CD14-positive monocyte (primary cell): ENCODE measurements at regions not wholly inside any gene's neighbourhood (a gene's known extent, or its start where the extent isn't known, plus 50 kb on each side); places are given as distances from the start of the nearest gene placed in this dataset.

Experiments
- DNase-seq, 3 donors: peaks; one replicate each; pipeline ENCODE4 v3.0.0-alpha.2; 2011 to 2022
- H2AFZ ChIP-seq: 2 replicates; pipeline ENCODE4 v1.6.0; 2012; ENCODE audit warnings: mild to moderate bottlenecking, low read depth, low read length, inconsistent platforms; ENCODE audit not compliant: insufficient read depth, poor library complexity, severe bottlenecking
- H3K27ac ChIP-seq, 2 donors: 1 replicate in 1 of 2; 2 replicates in 1 of 2; pipeline ENCODE4 v1.5.1; 2012 to 2013; ENCODE audit warnings: low read length in 2 of 2, control low read depth in 1 of 2, inconsistent platforms in 1 of 2, low read depth in 1 of 2, mild to moderate bottlenecking in 1 of 2
- H3K27me3 ChIP-seq, 2 donors: one replicate each; pipeline versions ENCODE4 v1.6.0 to v1.6.1; 2011 to 2013; ENCODE audit warnings: low read length in 2 of 2; ENCODE audit not compliant: control insufficient read depth in 2 of 2, insufficient read depth in 2 of 2
- H3K36me3 ChIP-seq, 2 donors: replicated peaks in 1 of 2; 1 replicate in 1 of 2; 2 replicates in 1 of 2; pipeline versions ENCODE4 v1.5.1 to v1.6.1; 2012 to 2013; ENCODE audit warnings: low read length in 2 of 2, control low read depth in 1 of 2, inconsistent platforms in 1 of 2, mild to moderate bottlenecking in 1 of 2; ENCODE audit not compliant: insufficient read depth in 2 of 2, control insufficient read depth in 1 of 2
- H3K4me1 ChIP-seq, 2 donors: 1 replicate in 1 of 2; 2 replicates in 1 of 2; pipeline versions ENCODE4 v1.5.1 to v1.6.1; 2012 to 2013; ENCODE audit warnings: low read length in 2 of 2, control low read depth in 1 of 2, inconsistent platforms in 1 of 2, mild to moderate bottlenecking in 1 of 2, moderate library complexity in 1 of 2; ENCODE audit not compliant: insufficient read depth in 2 of 2, control insufficient read depth in 1 of 2
- H3K4me2 ChIP-seq: replicated peaks from 2 replicates; pipeline ENCODE3; 2012; ENCODE audit warnings: low read length, moderate library complexity, mild to moderate bottlenecking; ENCODE audit not compliant: poor library complexity, severe bottlenecking; ENCODE audit errors: extremely low read depth
- H3K4me3 ChIP-seq, 3 experiments: fragments of 200-600 bp in 1 of 3; sonication (generic) in 1 of 3; replicated peaks in 1 of 3; 1 replicate in 2 of 3; 2 replicates in 1 of 3; pipeline ENCODE4 v1.5.1; 2011 to 2013; ENCODE audit warnings: low read length in 3 of 3, mild to moderate bottlenecking in 3 of 3, control low read depth in 2 of 3, low read depth in 2 of 3, inconsistent platforms in 1 of 3, moderate library complexity in 1 of 3
- H3K79me2 ChIP-seq: 2 replicates; pipeline ENCODE4 v1.6.0; 2012; ENCODE audit warnings: mild to moderate bottlenecking, control low read depth, inconsistent platforms, low read length, moderate library complexity; ENCODE audit not compliant: insufficient read depth
- H3K9ac ChIP-seq: 2 replicates; pipeline ENCODE4 v1.6.0; 2017; ENCODE audit warnings: low read length, mild to moderate bottlenecking; ENCODE audit not compliant: insufficient read depth, poor library complexity, severe bottlenecking
- H3K9me3 ChIP-seq, 2 donors: replicated peaks in 1 of 2; 1 replicate in 1 of 2; 2 replicates in 1 of 2; pipeline versions ENCODE4 v1.5.1 to v1.6.1; 2012 to 2013; ENCODE audit warnings: low read length in 2 of 2, control low read depth in 1 of 2; ENCODE audit not compliant: control insufficient read depth in 1 of 2, insufficient read depth in 1 of 2
- H4K20me1 ChIP-seq: 2 replicates; pipeline ENCODE4 v1.6.0; 2012; ENCODE audit warnings: mild to moderate bottlenecking, low read length, control low read depth, moderate library complexity; ENCODE audit not compliant: insufficient read depth
- H3K27ac Mint-ChIP-seq, 7 donors: one replicate each; pipeline ENCODE4 v1.8.0; 2020; ENCODE audit warnings: mild to moderate bottlenecking in 7 of 7, mixed read lengths in 7 of 7, moderate library complexity in 6 of 7, inconsistent platforms in 2 of 7
- H3K27me3 Mint-ChIP-seq, 3 donors: one replicate each; pipeline ENCODE4 v1.8.0; 2021 to 2022; ENCODE audit warnings: low read depth in 3 of 3, mild to moderate bottlenecking in 3 of 3, mixed read lengths in 3 of 3, moderate library complexity in 3 of 3, inconsistent platforms in 1 of 3
- H3K36me3 Mint-ChIP-seq, 2 donors: one replicate each; pipeline ENCODE4 v1.8.0; 2020; ENCODE audit warnings: mixed read lengths in 2 of 2, inconsistent platforms in 1 of 2, mild to moderate bottlenecking in 1 of 2
- H3K4me1 Mint-ChIP-seq: one replicate; pipeline ENCODE4 v1.8.0; 2020; ENCODE audit warnings: mild to moderate bottlenecking, mixed read lengths
- H3K4me3 Mint-ChIP-seq, 2 donors: one replicate each; pipeline ENCODE4 v1.8.0; 2020; ENCODE audit warnings: mild to moderate bottlenecking in 2 of 2, mixed read lengths in 2 of 2, moderate library complexity in 1 of 2
- H3K9me3 Mint-ChIP-seq, 7 donors: one replicate each; pipeline ENCODE4 v1.8.0; 2020 to 2022; ENCODE audit warnings: mixed read lengths in 7 of 7, mild to moderate bottlenecking in 6 of 7, moderate library complexity in 6 of 7, inconsistent platforms in 2 of 7
- CTCF ChIP-seq: fragments of 200-600 bp; IDR thresholded peaks from one replicate; pipeline ENCODE4 v1.8.0; 2022; ENCODE audit warnings: antibody characterized with exemption, mild to moderate bottlenecking
- WGBS: methylation state at CpG from one replicate; pipeline ENCODE4 v1.1.5; 2013; ENCODE audit warnings: missing lambda C conversion rate; ENCODE audit not compliant: insufficient coverage; 5-methylcytosine and 5-hydroxymethylcytosine counted together
- intact Hi-C, 2 donors: fragments of 100-400 bp; cut with micrococcal nuclease; formaldehyde crosslinking; loops; one replicate each; pipeline versions ENCODE4 v1.15.0 to v1.15.1; 2023

- Histone ChIP-seq H3K4me2 (no peak overlapping the region), H3K9ac (no peak overlapping the region), H3K27ac (no peak overlapping the region), H3K36me3 (no peaks in the 10 kb centered on the region), H3K79me2 (no peaks in the 10 kb centered on the region), H2AFZ (no peak overlapping the region), H3K4me1 (no peaks in the 10 kb centered on the region), H4K20me1 (no peaks in the 10 kb centered on the region), H3K27me3 (no peaks in the 10 kb centered on the region), H3K9me3 (peaks cover 0 to under 1% of the 10 kb centered on the region in 2 donors), H3K4me3 (no peak overlapping the region)
- H3K27ac Mint-ChIP-seq, result no peak overlapping the region
- intact Hi-C loops, result no loop called here
- no peak for DNase-seq
- no peak overlapping the region for H3K4me3 Mint-ChIP-seq
- peaks cover 2% of the 10 kb centered on the region for H3K4me1 Mint-ChIP-seq
- TF ChIP-seq CTCF, result no peak
- peaks cover 0 to 2% (median 0%) of the 10 kb centered on the region in 3 donors for H3K27me3 Mint-ChIP-seq
- H3K9me3 Mint-ChIP-seq, result peaks cover 0 to 15% (median 5%) of the 10 kb centered on the region in 7 donors
- H3K36me3 Mint-ChIP-seq, result no peaks in the 10 kb centered on the region
Observed at GRCh38 chr3:39657075-39657474, 152.3 kb upstream of the MYRIP start.

GRCh38 chr3:39657775-39658174 is 151.6 kb upstream of the MYRIP start:
- H3K4me3 ChIP-seq, result no peak overlapping the region
- H2AFZ ChIP-seq, result no peak overlapping the region
- Mint-ChIP-seq H3K36me3 (no peaks in the 10 kb centered on the region), H3K27me3 (peaks cover 0 to 2% (median 0%) of the 10 kb centered on the region in 3 donors), H3K4me1 (peaks cover 2% of the 10 kb centered on the region), H3K4me3 (no peak overlapping the region), H3K27ac (no peak overlapping the region), H3K9me3 (peaks cover 0 to 15% (median 5%) of the 10 kb centered on the region in 7 donors)
- H3K36me3 ChIP-seq, result no peaks in the 10 kb centered on the region
- H3K4me2 ChIP-seq, result no peak overlapping the region
- no peak for DNase-seq
- no CpG with 5 or more reads among the region's 1 CpG for WGBS
- H3K27me3 ChIP-seq, result no peaks in the 10 kb centered on the region
- H4K20me1 ChIP-seq, result no peaks in the 10 kb centered on the region
- H3K27ac ChIP-seq, result no peak overlapping the region
- H3K79me2 ChIP-seq, result no peaks in the 10 kb centered on the region
- TF ChIP-seq CTCF, result no peak
- H3K4me1 ChIP-seq, result no peaks in the 10 kb centered on the region
- H3K9me3 ChIP-seq, result no peaks in the 10 kb centered on the region
- intact Hi-C loops, result no loop called here
- H3K9ac ChIP-seq, result no peak overlapping the region
